GM12878 (cell line): ENCODE measurements at regions not wholly inside any gene's neighbourhood (a gene's known extent, or its start where the extent isn't known, plus 50 kb on each side); places are given as distances from the start of the nearest gene placed in this dataset.

ENCODE experiments used
- ATAC-seq: fragments of 200-7000 bp; cut with Tn5 transposase; 3 replicates; pipeline ENCODE4 v1.9.1; 2020; ENCODE audit warnings: mild to moderate bottlenecking, moderate library complexity
- BruUV-seq: library from RNA; stranded (reverse); fragments of 400-500 nt; replicated peaks from 2 replicates; lab custom pipeline; 2021; lab: Mats Ljungman, UMichigan
- CTCF ChIA-PET: fragments of 300-600 bp; sonication (Branson Sonifier 250); formaldehyde crosslinking; extraction: SDS; loops from one replicate; lab custom pipeline; 2021; ENCODE audit warnings: inconsistent platforms; lab: Yijun Ruan, JAX
- POLR2A ChIA-PET: fragments of 350-600 bp; formaldehyde crosslinking; extraction: SDS; loops from one replicate; lab custom pipeline; 2021; ENCODE audit warnings: inconsistent platforms; lab: Charles Lee
- RAD21 ChIA-PET: fragments of 300-600 bp; sonication (Branson Sonifier 250); formaldehyde crosslinking; loops from one replicate; lab custom pipeline; 2023; ENCODE audit warnings: antibody characterized with exemption; ENCODE audit not compliant: unreplicated experiment; lab: Charles Lee
- SMC1A ChIA-PET: fragments of 300-600 bp; sonication (Branson Sonifier 250); formaldehyde crosslinking; loops from one replicate; lab custom pipeline; 2023; ENCODE audit not compliant: unreplicated experiment, uncharacterized antibody; lab: Charles Lee
- DNase-seq: peaks from one replicate; pipeline ENCODE4 v3.0.0-alpha.2; 2011; ENCODE audit warnings: low read depth, low spot score
- FAIRE-seq: peaks from 3 replicates; lab custom pipeline; 2011; peaks lifted over from hg19 to GRCh38; lab: Jason Lieb, UNC
- H2AFZ ChIP-seq: 2 replicates; pipeline ENCODE4 v1.6.0; 2011; ENCODE audit warnings: low read depth, low read length, control low read depth; ENCODE audit not compliant: control insufficient read depth
- H3K27ac ChIP-seq: 2 replicates; pipeline ENCODE4 v1.5.1; 2011; ENCODE audit warnings: control low read depth; ENCODE audit not compliant: control insufficient read depth, insufficient read depth
- H3K27me3 ChIP-seq, 2 experiments: replicated peaks in 1 of 2; 2 replicates each; pipeline versions ENCODE4 v1.6.0 to v1.6.1; 2011; ENCODE audit warnings: low read length in 1 of 2; ENCODE audit not compliant: control insufficient read depth in 2 of 2, insufficient read depth in 2 of 2
- H3K36me3 ChIP-seq, 2 experiments: 2 replicates each; pipeline ENCODE4 v1.5.1; 2011; ENCODE audit warnings: low read length in 1 of 2; ENCODE audit not compliant: control insufficient read depth in 2 of 2, insufficient read depth in 2 of 2
- H3K4me1 ChIP-seq: 2 replicates; pipeline ENCODE4 v1.6.1; 2011; ENCODE audit warnings: mild to moderate bottlenecking, low read length, moderate library complexity, mixed read lengths; ENCODE audit not compliant: control insufficient read depth, insufficient read depth
- H3K4me2 ChIP-seq: 2 replicates; pipeline ENCODE4 v1.6.0; 2011; ENCODE audit warnings: control low read depth; ENCODE audit not compliant: control insufficient read depth, insufficient read depth
- H3K4me3 ChIP-seq: fragments of 200-600 bp; sonication (generic); 2 replicates; pipeline ENCODE4 v1.5.1; 2016
- H3K79me2 ChIP-seq: 2 replicates; pipeline ENCODE4 v1.6.0; 2011; ENCODE audit warnings: low read length; ENCODE audit not compliant: control insufficient read depth, insufficient read depth
- H3K9ac ChIP-seq: 2 replicates; pipeline ENCODE4 v1.8.0; 2011; ENCODE audit warnings: low read length, control low read depth, mixed read lengths; ENCODE audit not compliant: control insufficient read depth, insufficient read depth
- H3K9me3 ChIP-seq: replicated peaks from 3 replicates; pipeline ENCODE4 v1.5.1; 2011; ENCODE audit warnings: mild to moderate bottlenecking, low read length; ENCODE audit not compliant: control insufficient read depth, insufficient read depth
- H4K20me1 ChIP-seq: 2 replicates; pipeline ENCODE4 v1.6.0; 2011; ENCODE audit not compliant: control insufficient read depth, insufficient read depth
- BHLHE40 ChIP-seq, 2 experiments: fragments of 450-650 bp in 1 of 2; IDR thresholded peaks; 2 replicates each; pipeline ENCODE4 v1.6.1; 2011 to 2017; ENCODE audit warnings: low read depth in 2 of 2, borderline replicate concordance in 1 of 2, improper control_type of control experiment in 1 of 2, low read length in 1 of 2, mild to moderate bottlenecking in 1 of 2
- E4F1 ChIP-seq: fragments of 450-650 bp; IDR thresholded peaks from 2 replicates; pipeline ENCODE4 v1.6.1; 2018; ENCODE audit warnings: borderline replicate concordance, mild to moderate bottlenecking; ENCODE audit not compliant: partially characterized antibody
- HCFC1 ChIP-seq: fragments of 150-350 bp; IDR thresholded peaks from 2 replicates; pipeline ENCODE4 v1.6.1; 2014; ENCODE audit warnings: low read length
- IKZF2 ChIP-seq, 2 experiments: fragments of 450-650 bp; IDR thresholded peaks; 2 replicates each; pipeline ENCODE4 v1.6.1; 2017; ENCODE audit warnings: mild to moderate bottlenecking in 2 of 2, moderate library complexity in 2 of 2
- PAX5 ChIP-seq: IDR thresholded peaks from 2 replicates; pipeline ENCODE4 v1.6.1; 2011; ENCODE audit warnings: low read depth, low read length, borderline replicate concordance
- TAF1 ChIP-seq: IDR thresholded peaks from 2 replicates; pipeline ENCODE4 v1.6.1; 2011; ENCODE audit warnings: mild to moderate bottlenecking, low read depth, low read length, borderline replicate concordance
- WGBS: methylation state at CpG from one replicate; pipeline ENCODE4 v1.1.6; 2016; ENCODE audit warnings: low lambda C conversion rate; ENCODE audit not compliant: insufficient replicate concordance, insufficient coverage; ENCODE audit errors: missing lambda C conversion rate; 5-methylcytosine and 5-hydroxymethylcytosine counted together
- in situ Hi-C: fragments of 300-500 bp; cut with MboI; formaldehyde crosslinking; loops from 9 replicates; pipeline ENCODE4 v1.14.3; 2018; ENCODE audit warnings: mixed read lengths
- intact Hi-C: fragments of 100-400 bp; cut with micrococcal nuclease; formaldehyde crosslinking; loops from one replicate; pipeline ENCODE4 v1.14.2; 2022; ENCODE audit not compliant: unreplicated experiment
- TF ChIP-seq, protein P1 (sequence below): IDR thresholded peaks from 2 replicates; pipeline ENCODE4 v1.6.1; 2012; ENCODE audit warnings: low read depth, low read length, improper control_type of control experiment
- TF ChIP-seq, protein P2 (sequence below): fragments of 450-650 bp; IDR thresholded peaks from 2 replicates; pipeline ENCODE4 v1.6.1; 2017; ENCODE audit warnings: mild to moderate bottlenecking, low read depth, inconsistent platforms; ENCODE audit not compliant: poor library complexity, severe bottlenecking
- TF ChIP-seq, protein P3 (sequence below): IDR thresholded peaks from 2 replicates; pipeline ENCODE4 v1.6.1; 2011; ENCODE audit warnings: borderline replicate concordance, low read depth, mild to moderate bottlenecking, moderate library complexity, mixed read lengths, low read length; ENCODE audit not compliant: insufficient read depth; ENCODE audit errors: extremely low read length
- TF ChIP-seq, protein P4 (sequence below): fragments of 450-650 bp; IDR thresholded peaks from 2 replicates; pipeline ENCODE4 v1.6.1; 2017; ENCODE audit warnings: mild to moderate bottlenecking, moderate library complexity

GRCh38 chr20:39717936-39718335 is 755.8 kb downstream of the DHX35 start:
- H3K4me3 ChIP-seq, result no peak overlapping the region
- RAD21 ChIA-PET, result no interaction called here
- POLR2A ChIA-PET, result no interaction called here
- intact Hi-C loops (no loop called here), in situ Hi-C loops (no loop called here)
- no peaks in the 10 kb centered on the region for H3K36me3 ChIP-seq
- no peak overlapping the region for H3K4me2 ChIP-seq
- no peak overlapping the region for H2AFZ ChIP-seq
- no peak overlapping the region for H3K27ac ChIP-seq
- SMC1A ChIA-PET, result no interaction called here
- no peaks in the 10 kb centered on the region for H3K27me3 ChIP-seq
- no peak overlapping the region for H3K9ac ChIP-seq
- H3K9me3 ChIP-seq, result no peaks in the 10 kb centered on the region
- CTCF ChIA-PET, result no interaction called here
- no peaks in the 10 kb centered on the region for H3K79me2 ChIP-seq
- 5% methylated on average over 5 of the region's 5 CpGs for WGBS
- H4K20me1 ChIP-seq, result no peaks in the 10 kb centered on the region
- no peak for FAIRE-seq
- H3K4me1 ChIP-seq, result no peaks in the 10 kb centered on the region; the same call in 1 of the 2 replicates
- DNase-seq, result no peak
- no peak for ATAC-seq
- no TSS peak for BruUV-seq
- TF ChIP-seq PAX5 (no peak), HCFC1 (no peak), IKZF2 (IDR thresholded peaks at IDR 0.05) (no peak), BHLHE40 (IDR thresholded peaks at IDR 0.05; ENCODE audit: borderline replicate concordance in 1 of 2, low read depth in 2 of 2, low read length in 1 of 2) (no peak), E4F1 (no peak), TAF1 (no peak)
- TF ChIP-seq, protein P1, sequence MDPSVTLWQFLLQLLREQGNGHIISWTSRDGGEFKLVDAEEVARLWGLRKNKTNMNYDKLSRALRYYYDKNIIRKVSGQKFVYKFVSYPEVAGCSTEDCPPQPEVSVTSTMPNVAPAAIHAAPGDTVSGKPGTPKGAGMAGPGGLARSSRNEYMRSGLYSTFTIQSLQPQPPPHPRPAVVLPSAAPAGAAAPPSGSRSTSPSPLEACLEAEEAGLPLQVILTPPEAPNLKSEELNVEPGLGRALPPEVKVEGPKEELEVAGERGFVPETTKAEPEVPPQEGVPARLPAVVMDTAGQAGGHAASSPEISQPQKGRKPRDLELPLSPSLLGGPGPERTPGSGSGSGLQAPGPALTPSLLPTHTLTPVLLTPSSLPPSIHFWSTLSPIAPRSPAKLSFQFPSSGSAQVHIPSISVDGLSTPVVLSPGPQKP, result no peak
- TF ChIP-seq, protein P2, sequence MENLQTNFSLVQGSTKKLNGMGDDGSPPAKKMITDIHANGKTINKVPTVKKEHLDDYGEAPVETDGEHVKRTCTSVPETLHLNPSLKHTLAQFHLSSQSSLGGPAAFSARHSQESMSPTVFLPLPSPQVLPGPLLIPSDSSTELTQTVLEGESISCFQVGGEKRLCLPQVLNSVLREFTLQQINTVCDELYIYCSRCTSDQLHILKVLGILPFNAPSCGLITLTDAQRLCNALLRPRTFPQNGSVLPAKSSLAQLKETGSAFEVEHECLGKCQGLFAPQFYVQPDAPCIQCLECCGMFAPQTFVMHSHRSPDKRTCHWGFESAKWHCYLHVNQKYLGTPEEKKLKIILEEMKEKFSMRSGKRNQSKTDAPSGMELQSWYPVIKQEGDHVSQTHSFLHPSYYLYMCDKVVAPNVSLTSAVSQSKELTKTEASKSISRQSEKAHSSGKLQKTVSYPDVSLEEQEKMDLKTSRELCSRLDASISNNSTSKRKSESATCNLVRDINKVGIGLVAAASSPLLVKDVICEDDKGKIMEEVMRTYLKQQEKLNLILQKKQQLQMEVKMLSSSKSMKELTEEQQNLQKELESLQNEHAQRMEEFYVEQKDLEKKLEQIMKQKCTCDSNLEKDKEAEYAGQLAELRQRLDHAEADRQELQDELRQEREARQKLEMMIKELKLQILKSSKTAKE, result no peak
- TF ChIP-seq, protein P3, sequence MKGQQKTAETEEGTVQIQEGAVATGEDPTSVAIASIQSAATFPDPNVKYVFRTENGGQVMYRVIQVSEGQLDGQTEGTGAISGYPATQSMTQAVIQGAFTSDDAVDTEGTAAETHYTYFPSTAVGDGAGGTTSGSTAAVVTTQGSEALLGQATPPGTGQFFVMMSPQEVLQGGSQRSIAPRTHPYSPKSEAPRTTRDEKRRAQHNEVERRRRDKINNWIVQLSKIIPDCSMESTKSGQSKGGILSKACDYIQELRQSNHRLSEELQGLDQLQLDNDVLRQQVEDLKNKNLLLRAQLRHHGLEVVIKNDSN, result no peak
- TF ChIP-seq, protein P4, sequence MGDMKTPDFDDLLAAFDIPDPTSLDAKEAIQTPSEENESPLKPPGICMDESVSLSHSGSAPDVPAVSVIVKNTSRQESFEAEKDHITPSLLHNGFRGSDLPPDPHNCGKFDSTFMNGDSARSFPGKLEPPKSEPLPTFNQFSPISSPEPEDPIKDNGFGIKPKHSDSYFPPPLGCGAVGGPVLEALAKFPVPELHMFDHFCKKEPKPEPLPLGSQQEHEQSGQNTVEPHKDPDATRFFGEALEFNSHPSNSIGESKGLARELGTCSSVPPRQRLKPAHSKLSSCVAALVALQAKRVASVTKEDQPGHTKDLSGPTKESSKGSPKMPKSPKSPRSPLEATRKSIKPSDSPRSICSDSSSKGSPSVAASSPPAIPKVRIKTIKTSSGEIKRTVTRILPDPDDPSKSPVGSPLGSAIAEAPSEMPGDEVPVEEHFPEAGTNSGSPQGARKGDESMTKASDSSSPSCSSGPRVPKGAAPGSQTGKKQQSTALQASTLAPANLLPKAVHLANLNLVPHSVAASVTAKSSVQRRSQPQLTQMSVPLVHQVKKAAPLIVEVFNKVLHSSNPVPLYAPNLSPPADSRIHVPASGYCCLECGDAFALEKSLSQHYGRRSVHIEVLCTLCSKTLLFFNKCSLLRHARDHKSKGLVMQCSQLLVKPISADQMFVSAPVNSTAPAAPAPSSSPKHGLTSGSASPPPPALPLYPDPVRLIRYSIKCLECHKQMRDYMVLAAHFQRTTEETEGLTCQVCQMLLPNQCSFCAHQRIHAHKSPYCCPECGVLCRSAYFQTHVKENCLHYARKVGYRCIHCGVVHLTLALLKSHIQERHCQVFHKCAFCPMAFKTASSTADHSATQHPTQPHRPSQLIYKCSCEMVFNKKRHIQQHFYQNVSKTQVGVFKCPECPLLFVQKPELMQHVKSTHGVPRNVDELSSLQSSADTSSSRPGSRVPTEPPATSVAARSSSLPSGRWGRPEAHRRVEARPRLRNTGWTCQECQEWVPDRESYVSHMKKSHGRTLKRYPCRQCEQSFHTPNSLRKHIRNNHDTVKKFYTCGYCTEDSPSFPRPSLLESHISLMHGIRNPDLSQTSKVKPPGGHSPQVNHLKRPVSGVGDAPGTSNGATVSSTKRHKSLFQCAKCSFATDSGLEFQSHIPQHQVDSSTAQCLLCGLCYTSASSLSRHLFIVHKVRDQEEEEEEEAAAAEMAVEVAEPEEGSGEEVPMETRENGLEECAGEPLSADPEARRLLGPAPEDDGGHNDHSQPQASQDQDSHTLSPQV, result no peak
